GM12801 (cell line): ENCODE measurements at regions not wholly inside any gene's neighbourhood (a gene's known extent, or its start where the extent isn't known, plus 50 kb on each side); places are given as distances from the start of the nearest gene placed in this dataset.

Source experiments
- TF ChIP-seq, protein P1 (sequence below): IDR thresholded peaks from one replicate; pipeline ENCODE4 v1.5.1; 2011; ENCODE audit warnings: control low read depth; ENCODE audit not compliant: insufficient read length; ENCODE audit errors: extremely low read depth

DNA sequence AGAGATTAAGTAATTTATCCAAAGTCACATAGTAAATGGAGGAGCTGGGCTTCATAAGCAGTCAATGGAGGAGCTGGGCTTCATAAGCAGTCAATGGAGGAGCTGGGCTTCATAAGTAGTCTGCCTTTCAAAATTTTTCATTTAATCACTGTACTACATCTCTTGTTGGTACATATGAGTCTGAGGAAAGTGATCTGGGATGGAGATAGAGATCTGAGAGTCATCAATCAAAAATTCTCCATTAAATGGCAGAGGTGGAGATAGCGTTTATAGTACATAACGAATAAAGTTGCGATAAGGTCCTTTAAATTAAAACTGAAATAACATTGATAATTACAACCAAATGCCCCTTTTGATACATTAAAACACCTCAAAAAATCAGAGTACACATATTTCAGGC lies 189.3 kb downstream of the KLF5 start:
- TF ChIP-seq, protein P1, sequence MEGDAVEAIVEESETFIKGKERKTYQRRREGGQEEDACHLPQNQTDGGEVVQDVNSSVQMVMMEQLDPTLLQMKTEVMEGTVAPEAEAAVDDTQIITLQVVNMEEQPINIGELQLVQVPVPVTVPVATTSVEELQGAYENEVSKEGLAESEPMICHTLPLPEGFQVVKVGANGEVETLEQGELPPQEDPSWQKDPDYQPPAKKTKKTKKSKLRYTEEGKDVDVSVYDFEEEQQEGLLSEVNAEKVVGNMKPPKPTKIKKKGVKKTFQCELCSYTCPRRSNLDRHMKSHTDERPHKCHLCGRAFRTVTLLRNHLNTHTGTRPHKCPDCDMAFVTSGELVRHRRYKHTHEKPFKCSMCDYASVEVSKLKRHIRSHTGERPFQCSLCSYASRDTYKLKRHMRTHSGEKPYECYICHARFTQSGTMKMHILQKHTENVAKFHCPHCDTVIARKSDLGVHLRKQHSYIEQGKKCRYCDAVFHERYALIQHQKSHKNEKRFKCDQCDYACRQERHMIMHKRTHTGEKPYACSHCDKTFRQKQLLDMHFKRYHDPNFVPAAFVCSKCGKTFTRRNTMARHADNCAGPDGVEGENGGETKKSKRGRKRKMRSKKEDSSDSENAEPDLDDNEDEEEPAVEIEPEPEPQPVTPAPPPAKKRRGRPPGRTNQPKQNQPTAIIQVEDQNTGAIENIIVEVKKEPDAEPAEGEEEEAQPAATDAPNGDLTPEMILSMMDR: no peak

DNA sequence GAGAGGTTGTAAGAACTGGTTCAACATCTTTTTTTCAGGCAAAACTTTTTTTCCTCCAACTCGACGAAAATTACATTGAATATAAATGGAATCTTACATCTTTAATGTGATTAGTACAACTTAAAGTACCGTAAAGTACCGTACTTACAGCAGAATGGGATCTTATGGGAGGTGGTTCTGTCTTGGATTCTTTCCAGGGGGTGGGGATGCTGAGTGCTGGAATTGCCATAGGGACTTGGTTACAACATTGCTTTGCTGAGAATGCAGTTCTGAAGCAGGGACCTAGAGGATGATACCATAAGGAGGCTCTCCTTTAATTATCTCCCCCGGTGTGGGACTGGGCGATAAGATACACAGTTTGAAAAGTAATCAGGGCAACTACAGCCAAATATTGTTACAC lies 186.4 kb downstream of the KLF5 start:
- TF ChIP-seq, protein P1: no peak

DNA sequence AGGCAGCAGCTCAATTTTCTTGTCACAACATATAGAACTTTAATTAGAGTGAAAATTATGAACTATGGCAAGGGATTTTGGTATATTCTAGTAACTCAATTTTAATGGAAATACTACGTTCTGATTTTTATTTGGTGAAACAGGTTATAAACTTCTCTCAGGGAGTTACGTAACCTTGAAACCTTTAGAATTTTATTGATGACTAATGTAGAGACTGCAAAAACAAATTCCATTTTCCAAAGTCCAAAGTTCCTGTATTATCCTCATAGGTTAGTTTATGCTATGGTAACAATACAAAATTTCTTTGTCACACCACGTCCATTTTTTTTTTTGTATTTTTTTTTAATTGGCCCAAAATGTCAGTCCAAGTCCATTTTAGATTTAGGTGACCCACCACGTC lies 185.7 kb downstream of the KLF5 start:
- TF ChIP-seq, protein P1: no peak

DNA sequence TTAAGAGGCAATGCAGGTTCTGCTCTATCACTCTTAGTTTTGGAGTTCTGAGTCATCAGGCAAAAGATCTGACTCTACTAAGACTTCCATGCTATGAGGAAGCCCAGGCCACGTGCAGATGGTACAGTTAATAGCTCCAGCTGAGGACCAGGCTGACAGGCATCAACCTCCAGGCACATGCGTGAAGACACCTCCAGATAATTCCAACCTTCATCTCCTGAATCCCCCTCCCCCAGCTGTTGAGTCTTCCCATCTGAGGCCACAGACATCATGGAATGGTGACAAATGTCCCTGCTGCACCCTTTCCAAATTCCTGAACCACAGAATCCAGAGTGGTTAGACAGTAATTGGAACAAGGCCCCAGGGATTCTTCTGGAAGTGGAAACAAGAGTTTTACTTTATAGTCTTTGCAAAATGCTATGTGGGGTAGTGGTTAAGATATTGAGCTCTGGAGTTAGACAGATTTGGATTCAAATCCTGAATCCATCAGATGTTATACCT lies 183.8 kb downstream of the KLF5 start:
- TF ChIP-seq, protein P1: no peak

DNA sequence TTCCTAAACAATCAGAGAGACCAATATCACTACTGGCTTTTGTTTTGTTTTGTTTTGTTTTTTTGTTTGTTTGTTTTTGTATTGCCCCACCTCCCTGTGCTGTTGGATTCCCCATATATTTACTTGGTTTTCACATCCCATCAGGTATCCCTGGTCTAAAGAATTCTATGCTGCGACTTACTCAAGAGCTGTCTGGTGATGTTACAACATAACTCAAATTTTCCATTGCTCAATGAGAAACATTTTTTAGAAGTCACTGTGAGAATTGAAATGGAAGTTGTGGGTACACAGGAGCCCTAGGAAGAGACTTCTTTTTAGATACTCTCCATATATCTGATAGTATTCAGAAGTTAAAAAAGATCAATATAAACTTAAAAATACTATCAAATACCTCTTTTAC lies 181.4 kb downstream of the KLF5 start:
- TF ChIP-seq, protein P1: no peak

DNA sequence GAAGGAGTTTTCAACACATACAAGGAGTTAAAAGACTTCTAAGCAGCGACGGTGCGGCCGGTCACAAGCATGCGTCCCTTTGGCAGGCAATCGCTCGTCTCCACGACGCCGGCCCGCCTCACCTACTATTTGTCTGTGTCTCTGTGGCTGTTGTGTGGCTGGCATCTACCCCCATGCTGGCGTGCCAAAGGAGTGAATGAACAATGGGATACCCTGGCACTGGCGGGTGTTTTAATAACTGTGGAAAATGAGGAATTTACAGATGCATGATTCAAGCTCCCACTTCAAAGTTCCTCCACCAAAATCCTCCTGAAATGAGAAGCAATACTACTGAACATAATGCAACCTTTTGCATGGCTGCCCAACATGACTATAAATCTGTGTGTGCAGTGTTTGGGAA lies 176.6 kb downstream of the KLF5 start:
- TF ChIP-seq, protein P1: no peak

DNA sequence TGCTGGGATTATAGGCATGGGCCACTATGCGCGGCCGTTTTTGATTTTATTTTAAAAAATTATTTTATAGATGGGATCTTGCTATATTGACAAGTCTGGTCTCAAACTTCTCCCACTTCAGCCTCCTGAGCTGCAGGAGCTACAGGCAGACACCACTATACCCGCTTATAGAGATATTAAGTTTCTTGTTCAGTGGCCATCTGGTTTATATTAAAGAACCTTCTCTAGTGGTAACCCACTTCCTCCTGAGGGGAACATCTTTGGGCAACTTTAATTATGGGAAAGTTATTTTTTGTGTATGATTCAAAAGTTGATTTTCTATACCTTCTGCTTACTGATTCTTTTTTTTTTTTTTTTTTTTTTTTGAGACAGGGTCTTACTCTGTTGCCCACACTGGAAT lies 172.7 kb downstream of the KLF5 start:
- TF ChIP-seq, protein P1: no peak

DNA sequence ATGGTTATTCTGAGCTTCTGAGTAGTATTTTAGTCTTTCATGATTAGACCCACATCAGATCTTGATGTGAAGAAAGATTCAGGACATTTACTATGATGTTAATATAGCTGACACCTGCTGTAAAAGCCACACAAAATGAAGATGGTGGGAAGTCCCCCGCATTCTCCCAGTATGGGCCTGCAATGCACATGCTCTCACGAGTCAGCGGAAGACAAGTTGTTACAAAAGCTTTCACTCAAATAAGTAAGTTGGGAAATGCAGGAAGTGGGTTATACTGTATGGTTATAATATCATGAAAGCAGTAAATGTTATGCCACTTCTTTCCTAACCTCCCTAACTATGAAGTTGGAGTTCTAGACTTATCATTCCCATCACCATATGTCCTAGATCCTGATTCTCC lies 171.9 kb downstream of the KLF5 start:
- TF ChIP-seq, protein P1: no peak
